T-helper 22 cell (primary cell): ENCODE measurements at regions not wholly inside any gene's neighbourhood (a gene's known extent, or its start where the extent isn't known, plus 50 kb on each side); places are given as distances from the start of the nearest gene placed in this dataset.

Source experiments
- DNase-seq: peaks from one replicate; pipeline ENCODE4 v3.0.0-alpha.2; 2020; ENCODE audit warnings: low read depth

DNA sequence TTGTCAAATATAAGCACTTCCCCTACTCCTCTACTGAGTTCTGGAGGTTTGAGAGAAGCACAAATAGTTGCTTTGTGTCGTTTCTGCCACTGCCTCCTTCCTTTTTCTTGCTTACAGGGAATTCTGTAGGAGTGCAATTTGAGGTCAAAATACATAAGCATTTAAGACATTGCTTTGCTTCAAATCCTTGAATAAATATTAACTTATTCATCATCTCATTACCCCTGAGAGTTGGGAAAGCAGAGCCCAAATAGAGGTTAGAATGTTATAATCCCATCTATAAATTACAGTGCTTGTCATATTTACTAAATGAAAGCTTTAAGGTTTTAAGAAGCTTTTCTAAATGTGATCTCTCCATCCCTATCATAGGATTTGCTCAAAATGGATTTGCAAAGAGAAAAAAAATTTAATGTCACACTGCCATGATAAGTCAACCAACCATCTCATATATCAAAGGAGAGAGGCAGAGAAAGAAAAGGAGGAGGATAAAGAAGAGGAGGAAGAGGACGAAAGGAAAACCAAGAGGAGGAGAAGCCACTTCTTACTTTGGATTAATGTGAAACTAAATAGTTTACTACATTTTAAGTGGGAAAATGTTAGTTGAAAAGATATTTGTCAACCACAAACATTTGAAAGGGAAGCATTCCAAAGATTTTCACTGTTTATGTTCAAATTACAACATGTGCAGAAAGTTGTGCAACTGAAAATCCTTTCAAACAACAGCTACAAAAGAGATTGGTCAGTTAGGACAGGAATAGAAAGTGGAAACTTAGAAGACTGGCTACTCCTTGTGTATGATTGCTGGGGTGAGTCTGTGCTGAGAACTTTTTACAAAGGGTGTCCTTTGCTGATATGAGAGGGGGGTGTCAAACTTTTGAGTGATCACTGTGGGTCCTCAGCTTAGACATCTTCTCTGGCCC is 277.3 kb upstream of the FN1 start:
- no peak for DNase-seq

DNA sequence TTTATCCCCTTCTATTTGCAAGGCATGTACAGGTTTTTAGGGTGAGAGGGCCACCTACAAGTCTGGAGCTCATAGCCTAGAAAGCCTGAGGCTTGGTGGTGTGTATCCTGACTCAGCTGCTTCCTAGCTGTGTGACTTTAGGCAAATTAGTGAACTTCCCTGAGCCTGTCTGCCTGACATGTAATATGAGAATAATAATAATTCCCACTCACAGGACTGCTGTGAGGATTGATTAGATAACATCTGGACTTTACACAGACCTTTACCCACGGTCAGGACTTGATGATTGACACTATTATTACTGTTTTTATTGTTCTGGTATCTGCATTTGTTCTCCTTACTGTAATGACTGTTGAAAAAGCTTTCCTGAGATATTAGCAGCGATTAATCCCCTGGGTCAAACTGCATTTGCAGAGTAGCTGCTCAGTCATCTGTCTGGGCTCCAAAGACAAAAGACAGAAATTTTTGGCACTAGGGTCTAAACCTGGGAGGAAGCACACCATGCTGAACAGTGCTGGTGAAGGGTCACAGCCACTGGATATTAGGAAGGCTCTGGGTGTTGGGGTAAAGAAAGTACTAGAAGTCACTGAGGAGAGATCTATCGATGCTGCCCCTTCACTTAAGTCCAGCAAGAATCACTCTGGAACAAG is 276.5 kb upstream of the FN1 start:
- no peak for DNase-seq

DNA sequence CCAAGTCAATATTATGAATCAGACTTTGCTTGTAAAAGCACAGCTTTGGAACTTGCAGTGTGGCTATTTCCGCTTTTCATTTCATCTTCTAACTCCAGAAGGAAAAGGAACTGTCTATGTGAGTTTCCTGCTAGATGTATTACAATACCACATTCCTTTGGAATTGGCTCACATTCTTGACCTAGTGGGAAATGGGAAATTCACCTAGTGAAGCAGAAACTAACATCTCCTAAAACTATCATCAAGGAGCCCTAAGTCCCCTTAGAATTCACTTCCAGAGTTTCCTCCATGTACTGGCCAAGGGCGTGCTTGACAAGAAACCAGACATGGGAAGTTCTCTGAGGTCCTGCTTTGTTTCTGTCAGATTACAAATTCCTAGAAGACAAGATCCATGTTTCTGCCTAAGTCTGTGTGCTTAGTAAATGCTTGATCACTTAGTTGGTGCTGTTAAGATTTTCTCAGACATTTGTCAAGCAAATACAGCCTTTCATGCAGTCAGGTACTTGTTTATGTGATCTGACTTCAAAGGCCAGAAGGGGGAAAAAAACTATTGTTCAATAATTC is 275.7 kb upstream of the FN1 start:
- no peak for DNase-seq

- no peak for DNase-seq
These were observed 271.7 kb upstream of the FN1 start for GRCh38 chr2:215707608-215708007.

- no peak for DNase-seq
These were observed 270.0 kb upstream of the FN1 start for GRCh38 chr2:215705771-215706361.

DNA sequence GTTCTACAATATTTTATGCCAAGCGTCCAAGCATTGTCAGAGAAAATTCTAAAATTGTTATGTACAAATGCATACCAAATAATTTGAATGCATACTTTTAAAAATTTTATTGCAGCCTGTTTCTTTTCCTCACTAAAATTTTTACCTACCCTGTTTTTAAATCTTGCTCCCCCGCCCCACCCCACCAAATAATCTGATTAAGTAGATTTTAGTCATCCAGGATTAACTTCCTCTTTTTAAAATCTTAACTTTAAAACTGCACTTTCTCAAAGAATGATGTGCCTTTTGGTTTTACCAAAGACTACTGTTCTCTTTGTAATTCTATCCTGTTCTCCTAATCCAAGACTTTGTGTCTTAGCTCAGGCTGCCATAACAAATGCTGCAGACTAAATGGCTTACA is 269.4 kb upstream of the FN1 start:
- no peak for DNase-seq

GRCh38 chr2:215702116-215702902 is 266.4 kb upstream of the FN1 start:
- DNase-seq, result no peak

GRCh38 chr2:215699700-215700538 is 264.1 kb upstream of the FN1 start:
- no peak for DNase-seq

GRCh38 chr2:215699018-215699417 is 263.1 kb upstream of the FN1 start:
- no peak for DNase-seq

- no peak for DNase-seq
These were observed 262.7 kb upstream of the FN1 start for GRCh38 chr2:215698566-215698965.

GRCh38 chr2:215697496-215697895 is 261.6 kb upstream of the FN1 start:
- no peak for DNase-seq

- no peak for DNase-seq
These were observed 261.1 kb upstream of the FN1 start for GRCh38 chr2:215697003-215697402.

DNA sequence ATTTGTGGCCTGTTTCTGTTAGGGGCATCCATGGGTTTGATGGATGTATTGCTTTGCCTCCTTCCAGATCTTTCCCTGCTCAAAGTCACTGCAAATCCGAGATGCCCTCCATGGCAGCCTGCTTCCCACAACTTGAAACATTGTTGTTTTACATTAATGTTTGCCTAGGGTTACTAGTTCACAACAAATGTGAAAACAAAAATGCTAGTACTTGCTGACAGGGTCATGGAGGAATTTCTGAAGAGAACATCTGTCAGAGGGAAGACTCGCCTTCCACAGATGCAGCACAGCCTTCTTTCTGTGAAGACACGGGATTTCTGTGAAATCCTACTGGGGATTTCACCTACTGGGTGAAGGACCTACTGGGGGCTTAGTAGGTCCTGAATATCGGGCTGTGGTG is 260.0 kb upstream of the FN1 start:
- DNase-seq, result no peak

- DNase-seq, result no peak
These were observed 258.2 kb upstream of the FN1 start for GRCh38 chr2:215693999-215694580.

- no peak for DNase-seq
These were observed 257.5 kb upstream of the FN1 start for GRCh38 chr2:215693193-215693998.

GRCh38 chr2:215692387-215693079 is 256.7 kb upstream of the FN1 start:
- DNase-seq, result no peak

- DNase-seq, result no peak
These were observed 255.5 kb upstream of the FN1 start for GRCh38 chr2:215691346-215691745.

- no peak for DNase-seq
These were observed 251.5 kb upstream of the FN1 start for GRCh38 chr2:215687149-215688031.
